ENCODE measurements at regions not wholly inside any gene's neighbourhood (a gene's known extent, or its start where the extent isn't known, plus 50 kb on each side); places are given as distances from the start of the nearest gene placed in this dataset.

DNA sequence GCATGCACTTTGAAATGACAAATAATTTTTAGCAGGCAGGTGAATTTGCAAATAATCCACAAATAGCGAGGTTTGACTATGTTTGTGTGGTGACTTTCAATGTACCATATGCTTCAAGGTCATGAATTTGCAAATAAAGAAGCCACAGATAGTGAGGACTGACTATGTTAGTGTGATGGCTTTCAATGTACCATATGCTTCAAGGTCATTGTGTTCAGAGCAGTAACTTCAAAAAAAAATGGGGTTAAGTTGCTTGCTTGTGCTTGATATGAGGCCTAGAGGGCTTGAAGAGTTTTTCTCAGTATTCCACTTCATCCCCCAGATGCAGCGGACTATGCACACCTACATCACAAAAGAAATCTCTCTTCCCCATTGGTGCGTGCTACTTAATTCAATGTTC lies 602.9 kb upstream of the LRRTM4 start:
- no peaks in the 10 kb centered on the region for H3K27me3 ChIP-seq (ENCODE audit: insufficient read depth, poor library complexity, severe bottlenecking)
- no peak overlapping the region for H3K4me3 ChIP-seq (replicated peaks; ENCODE audit: insufficient read depth, low read length)
- H3K27ac ChIP-seq (replicated peaks): no peak overlapping the region
- DNase-seq (ENCODE audit: low read depth in 1 of 2, low spot score in 1 of 2): no peak
- TF ChIP-seq POLR2AphosphoS5 (IDR thresholded peaks at IDR 0.05; ENCODE audit: low read depth) (no peak), SPI1 (IDR thresholded peaks at IDR 0.05; ENCODE audit: borderline replicate concordance, low read depth) (no peak)
- TF ChIP-seq, protein P1, sequence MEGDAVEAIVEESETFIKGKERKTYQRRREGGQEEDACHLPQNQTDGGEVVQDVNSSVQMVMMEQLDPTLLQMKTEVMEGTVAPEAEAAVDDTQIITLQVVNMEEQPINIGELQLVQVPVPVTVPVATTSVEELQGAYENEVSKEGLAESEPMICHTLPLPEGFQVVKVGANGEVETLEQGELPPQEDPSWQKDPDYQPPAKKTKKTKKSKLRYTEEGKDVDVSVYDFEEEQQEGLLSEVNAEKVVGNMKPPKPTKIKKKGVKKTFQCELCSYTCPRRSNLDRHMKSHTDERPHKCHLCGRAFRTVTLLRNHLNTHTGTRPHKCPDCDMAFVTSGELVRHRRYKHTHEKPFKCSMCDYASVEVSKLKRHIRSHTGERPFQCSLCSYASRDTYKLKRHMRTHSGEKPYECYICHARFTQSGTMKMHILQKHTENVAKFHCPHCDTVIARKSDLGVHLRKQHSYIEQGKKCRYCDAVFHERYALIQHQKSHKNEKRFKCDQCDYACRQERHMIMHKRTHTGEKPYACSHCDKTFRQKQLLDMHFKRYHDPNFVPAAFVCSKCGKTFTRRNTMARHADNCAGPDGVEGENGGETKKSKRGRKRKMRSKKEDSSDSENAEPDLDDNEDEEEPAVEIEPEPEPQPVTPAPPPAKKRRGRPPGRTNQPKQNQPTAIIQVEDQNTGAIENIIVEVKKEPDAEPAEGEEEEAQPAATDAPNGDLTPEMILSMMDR (IDR thresholded peaks at IDR 0.05; ENCODE audit: insufficient read depth, low read length): no peak

DNA sequence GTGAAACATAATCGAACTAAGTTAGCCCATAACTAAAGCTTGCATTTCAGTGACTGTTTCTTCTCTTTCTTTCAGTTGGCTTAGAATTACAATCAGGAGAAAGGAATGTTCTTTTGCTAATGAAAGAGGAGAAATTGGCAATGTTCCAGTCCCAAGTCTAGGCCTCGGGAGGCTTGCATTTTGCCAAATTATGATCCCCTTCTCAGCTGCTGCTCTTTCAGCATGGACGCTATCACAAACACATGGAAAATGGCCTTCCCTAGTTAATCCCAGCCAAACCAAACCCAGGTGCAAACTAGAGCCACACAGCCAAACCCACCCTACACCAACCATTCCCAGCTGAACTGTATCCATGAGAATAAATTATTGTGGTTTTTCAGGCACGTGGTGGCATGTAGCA lies 605.2 kb upstream of the LRRTM4 start:
- no peak overlapping the region for H3K27ac ChIP-seq (replicated peaks)
- TF ChIP-seq SPI1 (IDR thresholded peaks at IDR 0.05; ENCODE audit: borderline replicate concordance, low read depth): no peak
- TF ChIP-seq POLR2AphosphoS5 (IDR thresholded peaks at IDR 0.05; ENCODE audit: low read depth): no peak
- TF ChIP-seq, protein P1 (IDR thresholded peaks at IDR 0.05; ENCODE audit: insufficient read depth, low read length): no peak
- TF ChIP-seq, protein P2, sequence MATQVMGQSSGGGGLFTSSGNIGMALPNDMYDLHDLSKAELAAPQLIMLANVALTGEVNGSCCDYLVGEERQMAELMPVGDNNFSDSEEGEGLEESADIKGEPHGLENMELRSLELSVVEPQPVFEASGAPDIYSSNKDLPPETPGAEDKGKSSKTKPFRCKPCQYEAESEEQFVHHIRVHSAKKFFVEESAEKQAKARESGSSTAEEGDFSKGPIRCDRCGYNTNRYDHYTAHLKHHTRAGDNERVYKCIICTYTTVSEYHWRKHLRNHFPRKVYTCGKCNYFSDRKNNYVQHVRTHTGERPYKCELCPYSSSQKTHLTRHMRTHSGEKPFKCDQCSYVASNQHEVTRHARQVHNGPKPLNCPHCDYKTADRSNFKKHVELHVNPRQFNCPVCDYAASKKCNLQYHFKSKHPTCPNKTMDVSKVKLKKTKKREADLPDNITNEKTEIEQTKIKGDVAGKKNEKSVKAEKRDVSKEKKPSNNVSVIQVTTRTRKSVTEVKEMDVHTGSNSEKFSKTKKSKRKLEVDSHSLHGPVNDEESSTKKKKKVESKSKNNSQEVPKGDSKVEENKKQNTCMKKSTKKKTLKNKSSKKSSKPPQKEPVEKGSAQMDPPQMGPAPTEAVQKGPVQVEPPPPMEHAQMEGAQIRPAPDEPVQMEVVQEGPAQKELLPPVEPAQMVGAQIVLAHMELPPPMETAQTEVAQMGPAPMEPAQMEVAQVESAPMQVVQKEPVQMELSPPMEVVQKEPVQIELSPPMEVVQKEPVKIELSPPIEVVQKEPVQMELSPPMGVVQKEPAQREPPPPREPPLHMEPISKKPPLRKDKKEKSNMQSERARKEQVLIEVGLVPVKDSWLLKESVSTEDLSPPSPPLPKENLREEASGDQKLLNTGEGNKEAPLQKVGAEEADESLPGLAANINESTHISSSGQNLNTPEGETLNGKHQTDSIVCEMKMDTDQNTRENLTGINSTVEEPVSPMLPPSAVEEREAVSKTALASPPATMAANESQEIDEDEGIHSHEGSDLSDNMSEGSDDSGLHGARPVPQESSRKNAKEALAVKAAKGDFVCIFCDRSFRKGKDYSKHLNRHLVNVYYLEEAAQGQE (IDR thresholded peaks at IDR 0.05; ENCODE audit: insufficient replicate concordance, low read depth): no peak
- no peak for TF ChIP-seq GABPA (IDR thresholded peaks at IDR 0.05; ENCODE audit: low read depth)
- no peak for DNase-seq (ENCODE audit: low read depth in 1 of 2, low spot score in 1 of 2)
- H3K27me3 ChIP-seq (ENCODE audit: insufficient read depth, poor library complexity, severe bottlenecking): no peaks in the 10 kb centered on the region
- H3K4me3 ChIP-seq (replicated peaks; ENCODE audit: insufficient read depth, low read length): no peak overlapping the region

DNA sequence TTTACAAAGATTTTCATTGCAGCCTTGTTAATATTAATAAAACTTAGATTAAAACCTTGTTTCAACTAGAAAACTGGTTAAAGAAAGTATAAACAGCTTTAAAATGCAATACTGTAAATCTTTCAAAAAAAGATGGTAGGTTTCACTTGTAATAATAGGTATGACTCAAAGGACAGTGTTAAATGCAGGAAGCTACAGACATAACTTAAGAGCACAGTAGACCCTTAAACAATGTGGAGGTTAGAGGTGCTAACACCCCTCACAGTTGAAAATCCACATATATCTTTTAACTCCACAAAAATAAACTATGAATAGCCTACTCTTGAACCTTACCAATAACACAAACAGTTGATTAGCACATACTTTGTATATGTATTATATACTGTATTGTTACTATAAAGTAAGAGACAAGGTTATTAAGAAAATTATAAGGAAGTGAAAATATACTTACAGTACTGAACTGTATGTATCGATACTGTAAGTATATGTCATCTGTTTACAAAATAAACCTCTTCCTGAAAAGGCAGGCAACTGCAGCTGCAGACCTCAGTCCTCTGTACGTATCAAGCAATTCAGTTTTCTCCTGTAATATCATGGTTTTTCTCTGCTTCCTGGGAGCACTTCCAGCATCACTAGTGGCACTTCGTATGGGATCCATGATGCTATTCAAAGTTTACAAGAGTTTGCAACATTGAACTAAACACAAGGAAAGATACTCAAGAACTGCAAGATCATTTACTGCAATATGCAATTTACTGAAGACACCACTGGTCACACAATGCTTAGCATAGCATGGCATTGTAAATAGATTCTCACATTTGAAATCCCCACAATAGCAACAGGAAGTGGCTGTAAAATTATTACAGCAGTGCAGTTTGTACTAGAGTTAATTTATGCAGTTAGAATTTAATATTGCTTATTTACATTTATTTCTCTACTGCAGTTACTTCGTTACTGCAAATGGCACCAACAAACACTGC lies 610.5 kb upstream of the LRRTM4 start:
- Histone ChIP-seq H3K4me3 (replicated peaks; ENCODE audit: insufficient read depth, low read length) (no peak overlapping the region), H3K27ac (replicated peaks) (no peak overlapping the region), H3K27me3 (ENCODE audit: insufficient read depth, poor library complexity, severe bottlenecking) (no peaks in the 10 kb centered on the region)
- TF ChIP-seq, protein P1 (IDR thresholded peaks at IDR 0.05; ENCODE audit: insufficient read depth, low read length): no peak
- TF ChIP-seq POLR2AphosphoS5 (IDR thresholded peaks at IDR 0.05; ENCODE audit: low read depth) (no peak), SPI1 (IDR thresholded peaks at IDR 0.05; ENCODE audit: borderline replicate concordance, low read depth) (no peak), GABPA (IDR thresholded peaks at IDR 0.05; ENCODE audit: low read depth) (no peak)
- TF ChIP-seq, protein P2 (IDR thresholded peaks at IDR 0.05; ENCODE audit: insufficient replicate concordance, low read depth): no peak
- no peak for DNase-seq (ENCODE audit: low read depth in 1 of 2, low spot score in 1 of 2)
